ENCODE measurements at regions not wholly inside any gene's neighbourhood (a gene's known extent, or its start where the extent isn't known, plus 50 kb on each side); places are given as distances from the start of the nearest gene placed in this dataset.

- Histone ChIP-seq H3K27ac (no peak overlapping the region), H3K9me3 (replicated peaks in 1 of 3) (no peaks in the 10 kb centered on the region), H3K36me3 (replicated peaks in 1 of 2) (no peaks in the 10 kb centered on the region), H3K4me3 (no peak overlapping the region), H3K27me3 (no peaks in the 10 kb centered on the region), H3K4me1 (replicated peaks in 1 of 2) (no peaks in the 10 kb centered on the region)
- intact Hi-C loops (cut with DNase I): no loop called here
- DNase-seq: no peak
- TF ChIP-seq CTCF (IDR thresholded peaks at IDR 0.05) (no peak), POLR2A (IDR thresholded peaks at IDR 0.05) (no peak)
- 71 to 90% (median 76%) methylated on average over 7 of the region's 7 CpGs for WGBS, 4 donors
Measured at GRCh38 chr12:107396991-107397390, 288.6 kb upstream of the PWP1 start.

DNA sequence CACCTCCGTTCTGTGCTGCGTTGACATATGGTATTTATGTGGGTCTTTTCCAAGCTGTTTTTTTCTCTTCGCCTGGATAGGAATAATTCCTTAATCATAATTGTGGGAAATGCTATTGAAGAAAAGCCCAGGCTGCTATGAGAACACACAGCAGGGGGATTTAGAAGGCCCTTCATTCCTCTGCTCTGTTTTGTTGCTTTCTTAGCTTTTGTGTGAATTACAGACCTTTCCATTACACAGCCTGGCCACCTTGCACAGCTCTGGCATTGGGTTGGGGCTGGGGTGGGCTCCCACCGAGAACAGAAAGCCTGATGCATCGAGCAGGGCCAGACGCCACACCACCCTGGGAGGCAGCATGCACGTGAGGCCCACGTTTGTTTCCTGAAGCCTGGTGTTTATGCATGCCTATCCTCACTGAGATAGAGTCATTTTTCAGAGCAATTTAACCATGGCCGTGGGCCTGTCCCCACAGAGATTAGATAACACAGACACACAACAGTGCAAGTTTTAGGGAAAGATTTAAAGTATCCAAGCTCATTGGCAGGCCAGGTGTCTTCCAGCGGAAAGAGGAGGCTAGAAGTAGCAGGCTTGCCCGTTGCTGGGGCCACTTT is 287.6 kb upstream of the PWP1 start:
- H3K4me1 ChIP-seq (replicated peaks in 1 of 2): no peaks in the 10 kb centered on the region
- no peak for DNase-seq
- no peaks in the 10 kb centered on the region for H3K27me3 ChIP-seq
- H3K9me3 ChIP-seq (replicated peaks in 1 of 3): no peaks in the 10 kb centered on the region
- intact Hi-C loops (cut with DNase I): no loop called here
- H3K27ac ChIP-seq: no peak overlapping the region
- no peaks in the 10 kb centered on the region for H3K36me3 ChIP-seq (replicated peaks in 1 of 2)
- WGBS, 4 donors: 78 to 85% (median 80%) methylated on average over 11 of the region's 11 CpGs
- TF ChIP-seq CTCF (IDR thresholded peaks at IDR 0.05) (no peak), POLR2A (IDR thresholded peaks at IDR 0.05) (no peak)
- H3K4me3 ChIP-seq: no peak overlapping the region

DNA sequence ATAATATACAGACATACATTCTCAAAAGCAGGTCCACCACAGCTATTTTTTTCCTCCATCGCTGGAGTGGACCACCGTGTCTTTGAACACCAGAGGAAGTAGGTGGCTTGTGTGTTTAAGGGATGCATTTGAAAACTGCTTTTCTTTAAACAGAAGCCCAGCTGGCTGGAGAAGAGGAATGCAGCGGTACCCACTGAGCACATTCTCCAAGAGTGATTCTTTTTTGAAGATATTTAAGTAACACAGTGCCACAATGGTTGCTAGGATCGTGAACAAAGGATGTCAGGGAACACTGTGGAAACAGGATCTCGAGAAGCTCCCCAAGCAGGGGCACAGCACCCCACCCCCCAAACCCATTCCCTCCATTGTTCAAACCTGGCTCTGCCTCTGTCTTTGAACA is 286.6 kb upstream of the PWP1 start:
- TF ChIP-seq CTCF (IDR thresholded peaks at IDR 0.05): no peak
- TF ChIP-seq POLR2A (IDR thresholded peaks at IDR 0.05): no peak
- Histone ChIP-seq H3K27ac (no peak overlapping the region), H3K27me3 (no peaks in the 10 kb centered on the region), H3K4me3 (no peak overlapping the region), H3K9me3 (replicated peaks in 1 of 3) (no peaks in the 10 kb centered on the region), H3K4me1 (replicated peaks in 1 of 2) (no peaks in the 10 kb centered on the region), H3K36me3 (replicated peaks in 1 of 2) (no peaks in the 10 kb centered on the region)
- WGBS, 4 donors: 85 to 91% (median 89%) methylated on average over 5 of the region's 5 CpGs
- intact Hi-C loops (cut with DNase I): no loop called here
- no peak for DNase-seq

- intact Hi-C loops (cut with DNase I): loop anchor here (5.0 to 10.0 kb wide), 2 partner anchors 204 to 269 kb away; no protein-coding TSS in a partner anchor
Measured at GRCh38 chr12:107400686-107401447, 284.7 kb upstream of the PWP1 start.

More at GRCh38 chr12:107400686-107401447, 284.7 kb upstream of the PWP1 start:
- no peaks in the 10 kb centered on the region for H3K27me3 ChIP-seq
- H3K4me1 ChIP-seq (replicated peaks in 1 of 2): no peaks in the 10 kb centered on the region
- no peak for TF ChIP-seq CTCF (IDR thresholded peaks at IDR 0.05)
- TF ChIP-seq POLR2A (IDR thresholded peaks at IDR 0.05): no peak
- H3K4me3 ChIP-seq: no peak overlapping the region
- H3K9me3 ChIP-seq (replicated peaks in 1 of 3): no peaks in the 10 kb centered on the region
- 61 to 71% (median 68%) methylated on average over 14 of the region's 14 CpGs for whole genome bisulfite sequencing, 4 donors
- H3K36me3 ChIP-seq (replicated peaks in 1 of 2): no peaks in the 10 kb centered on the region
- peak in 3 of 7 donors; percentile 26 to 62 (median 32) for DNase-seq
- H3K27ac ChIP-seq: peak overlapping the region in 1 of 5 donors; percentile 10
